Caco-2 (cell line): ENCODE measurements at regions not wholly inside any gene's neighbourhood (a gene's known extent, or its start where the extent isn't known, plus 50 kb on each side); places are given as distances from the start of the nearest gene placed in this dataset.

Experiments
- BruUV-seq: library from RNA; stranded (reverse); fragments of 400-500 nt; replicated peaks from 2 replicates; lab custom pipeline; 2021; lab: Mats Ljungman, UMichigan
- CTCF ChIA-PET: fragments of 300-600 bp; sonication (Branson Sonifier 250); formaldehyde crosslinking; loops from one replicate; lab custom pipeline; 2022; ENCODE audit warnings: antibody characterized with exemption; lab: Charles Lee
- POLR2A ChIA-PET: fragments of 300-600 bp; sonication (Branson Sonifier 250); formaldehyde crosslinking; loops from one replicate; lab custom pipeline; 2022; ENCODE audit warnings: antibody characterized with exemption; lab: Charles Lee
- DNase-seq, 2 experiments: peaks; one replicate each; pipeline versions ENCODE4 v3.0.0 to v3.0.0-alpha.2; 2020 to 2022
- H3K27me3 ChIP-seq: replicated peaks from 2 replicates; pipeline ENCODE4 v1.6.0; 2011; ENCODE audit warnings: low read length; ENCODE audit not compliant: control insufficient read depth, insufficient read depth
- H3K36me3 ChIP-seq: 2 replicates; pipeline ENCODE4 v1.5.1; 2011; ENCODE audit warnings: low read length; ENCODE audit not compliant: control insufficient read depth, insufficient read depth
- H3K4me1 ChIP-seq: fragments of 250-450 bp; sonication (Bioruptor Pico); 2 replicates; pipeline ENCODE4 v1.5.1; 2020; ENCODE audit warnings: mild to moderate bottlenecking
- H3K4me3 ChIP-seq: 2 replicates; pipeline ENCODE4 v1.5.1; 2011; ENCODE audit warnings: low read depth, mild to moderate bottlenecking, control low read depth, low read length
- H3K9me3 ChIP-seq: fragments of 250-450 bp; sonication (Bioruptor Pico); 2 replicates; pipeline ENCODE4 v1.5.1; 2020; ENCODE audit warnings: mild to moderate bottlenecking, moderate library complexity
- H3K27ac Mint-ChIP-seq: one replicate; pipeline ENCODE4 v1.8.0; 2022; ENCODE audit warnings: mixed read lengths; ENCODE audit not compliant: unreplicated experiment
- H3K27me3 Mint-ChIP-seq: one replicate; pipeline ENCODE4 v1.8.0; 2022; ENCODE audit warnings: mixed read lengths; ENCODE audit not compliant: insufficient read depth, unreplicated experiment
- H3K36me3 Mint-ChIP-seq: one replicate; pipeline ENCODE4 v1.8.0; 2022; ENCODE audit warnings: mild to moderate bottlenecking, mixed read lengths; ENCODE audit not compliant: insufficient read depth, unreplicated experiment
- H3K4me1 Mint-ChIP-seq: one replicate; pipeline ENCODE4 v1.8.0; 2022; ENCODE audit warnings: low read depth, mixed read lengths; ENCODE audit not compliant: unreplicated experiment
- H3K4me3 Mint-ChIP-seq: one replicate; pipeline ENCODE4 v1.8.0; 2022; ENCODE audit warnings: mild to moderate bottlenecking, moderate library complexity, mixed read lengths; ENCODE audit not compliant: unreplicated experiment
- H3K9me3 Mint-ChIP-seq: one replicate; pipeline ENCODE4 v1.8.0; 2022; ENCODE audit warnings: mixed read lengths; ENCODE audit not compliant: unreplicated experiment
- CTCF ChIP-seq, 2 experiments: fragments of 200-600 bp in 1 of 2; IDR thresholded peaks; 1 replicate in 1 of 2; 2 replicates in 1 of 2; pipeline versions ENCODE4 v1.5.1 to v1.8.0; 2011 to 2022; ENCODE audit warnings: antibody characterized with exemption in 1 of 2, control low read depth in 1 of 2, inconsistent platforms in 1 of 2, low read depth in 1 of 2, low read length in 1 of 2, mild to moderate bottlenecking in 1 of 2, moderate library complexity in 1 of 2; ENCODE audit not compliant: insufficient read depth in 1 of 2, severe bottlenecking in 1 of 2, unreplicated experiment in 1 of 2
- intact Hi-C: fragments of 100-400 bp; cut with micrococcal nuclease; formaldehyde crosslinking; loops from one replicate; pipeline ENCODE4 v1.10.0; 2022; ENCODE audit not compliant: unreplicated experiment

GRCh38 chr19:31054430-31054829 lies 294.8 kb downstream of the TSHZ3 start:
- ChIA-PET POLR2A (no interaction called here), CTCF (interaction anchor here (0.6 kb wide), 1 partner anchor 57 kb away, joined by 3 read pairs; no protein-coding TSS in a partner anchor)
- peak; percentile 16 to 46 for DNase-seq

GRCh38 chr19:31049431-31049830 lies 299.8 kb downstream of the TSHZ3 start:
- Histone ChIP-seq H3K4me1 (no peaks in the 10 kb centered on the region), H3K9me3 (no peaks in the 10 kb centered on the region), H3K36me3 (no peaks in the 10 kb centered on the region), H3K27me3 (no peaks in the 10 kb centered on the region), H3K4me3 (no peak overlapping the region)
- ChIA-PET CTCF (no interaction called here), POLR2A (no interaction called here)
- Mint-ChIP-seq H3K27me3 (no peaks in the 10 kb centered on the region), H3K9me3 (no peaks in the 10 kb centered on the region), H3K4me1 (no peaks in the 10 kb centered on the region), H3K4me3 (no peak overlapping the region), H3K27ac (no peak overlapping the region), H3K36me3 (no peaks in the 10 kb centered on the region)
- intact Hi-C loops = no loop called here
- no peak for DNase-seq
- TF ChIP-seq CTCF (IDR thresholded peaks at IDR 0.05; ENCODE audit: insufficient read depth in 1 of 2, low read depth in 1 of 2, low read length in 1 of 2, severe bottlenecking in 1 of 2, unreplicated experiment in 1 of 2) = no peak
- no TSS peak for BruUV-seq

More at GRCh38 chr19:31054430-31054829, 294.8 kb downstream of the TSHZ3 start:
- no peaks in the 10 kb centered on the region for H3K4me1 ChIP-seq
- BruUV-seq = no TSS peak
- no peaks in the 10 kb centered on the region for H3K27me3 ChIP-seq
- peaks cover 13% of the 10 kb centered on the region for H3K9me3 Mint-ChIP-seq
- H3K9me3 ChIP-seq = no peaks in the 10 kb centered on the region
- H3K36me3 Mint-ChIP-seq = no peaks in the 10 kb centered on the region
- no peak overlapping the region for H3K4me3 ChIP-seq
- no peaks in the 10 kb centered on the region for H3K27me3 Mint-ChIP-seq
- no peak overlapping the region for H3K4me3 Mint-ChIP-seq
- no peaks in the 10 kb centered on the region for H3K4me1 Mint-ChIP-seq
- TF ChIP-seq CTCF (IDR thresholded peaks at IDR 0.05; ENCODE audit: insufficient read depth in 1 of 2, low read depth in 1 of 2, low read length in 1 of 2, severe bottlenecking in 1 of 2, unreplicated experiment in 1 of 2) = no peak
- H3K36me3 ChIP-seq = no peaks in the 10 kb centered on the region
- no peak overlapping the region for H3K27ac Mint-ChIP-seq
- intact Hi-C loops = no loop called here

- Histone ChIP-seq H3K9me3 (no peaks in the 10 kb centered on the region), H3K4me3 (no peak overlapping the region), H3K27me3 (no peaks in the 10 kb centered on the region), H3K4me1 (no peaks in the 10 kb centered on the region), H3K36me3 (no peaks in the 10 kb centered on the region)
- BruUV-seq = no TSS peak
- Mint-ChIP-seq H3K27ac (no peak overlapping the region), H3K4me3 (no peak overlapping the region), H3K4me1 (no peaks in the 10 kb centered on the region), H3K9me3 (no peaks in the 10 kb centered on the region), H3K27me3 (no peaks in the 10 kb centered on the region), H3K36me3 (no peaks in the 10 kb centered on the region)
- ChIA-PET CTCF (no interaction called here), POLR2A (no interaction called here)
- TF ChIP-seq CTCF (IDR thresholded peaks at IDR 0.05; ENCODE audit: insufficient read depth in 1 of 2, low read depth in 1 of 2, low read length in 1 of 2, severe bottlenecking in 1 of 2, unreplicated experiment in 1 of 2) = no peak
- no peak for DNase-seq
- intact Hi-C loops = no loop called here
Observed at GRCh38 chr19:31046024-31046423, 303.2 kb downstream of the TSHZ3 start.
